Gastroesophageal sphincter (tissue), 3 donors: ENCODE measurements at regions not wholly inside any gene's neighbourhood (a gene's known extent, or its start where the extent isn't known, plus 50 kb on each side); places are given as distances from the start of the nearest gene placed in this dataset.

Source experiments
- EP300 ChIP-seq: sonication (generic); formaldehyde crosslinking; IDR thresholded peaks from one replicate; pipeline ENCODE4 v1.6.1; 2017; ENCODE audit warnings: antibody characterized with exemption, mild to moderate bottlenecking
- POLR2A ChIP-seq, 2 donors: fragments of 450-650 bp; IDR thresholded peaks; one replicate each; pipeline ENCODE4 v1.6.1; 2017; ENCODE audit warnings: antibody characterized with exemption in 2 of 2, mild to moderate bottlenecking in 2 of 2, moderate library complexity in 1 of 2
- POLR2AphosphoS5 ChIP-seq: sonication (generic); formaldehyde crosslinking; IDR thresholded peaks from one replicate; pipeline ENCODE4 v1.6.1; 2017; ENCODE audit warnings: antibody characterized with exemption
- TF ChIP-seq, protein P1 (sequence below), 4 experiments: fragments of 200-600 bp in 2 of 4; fragments of 450-650 bp in 2 of 4; sonication (generic) in 1 of 4; IDR thresholded peaks; one replicate each; pipeline ENCODE4 v1.5.1; 2017 to 2019; ENCODE audit warnings: antibody characterized with exemption in 4 of 4, mild to moderate bottlenecking in 2 of 4, moderate library complexity in 2 of 4

GRCh38 chr4:10212901-10213300 is 96.3 kb upstream of the WDR1 start:
- TF ChIP-seq EP300 (no peak), POLR2A (IDR thresholded peaks at IDR 0.05) (no peak), POLR2AphosphoS5 (no peak)
- TF ChIP-seq, protein P1, sequence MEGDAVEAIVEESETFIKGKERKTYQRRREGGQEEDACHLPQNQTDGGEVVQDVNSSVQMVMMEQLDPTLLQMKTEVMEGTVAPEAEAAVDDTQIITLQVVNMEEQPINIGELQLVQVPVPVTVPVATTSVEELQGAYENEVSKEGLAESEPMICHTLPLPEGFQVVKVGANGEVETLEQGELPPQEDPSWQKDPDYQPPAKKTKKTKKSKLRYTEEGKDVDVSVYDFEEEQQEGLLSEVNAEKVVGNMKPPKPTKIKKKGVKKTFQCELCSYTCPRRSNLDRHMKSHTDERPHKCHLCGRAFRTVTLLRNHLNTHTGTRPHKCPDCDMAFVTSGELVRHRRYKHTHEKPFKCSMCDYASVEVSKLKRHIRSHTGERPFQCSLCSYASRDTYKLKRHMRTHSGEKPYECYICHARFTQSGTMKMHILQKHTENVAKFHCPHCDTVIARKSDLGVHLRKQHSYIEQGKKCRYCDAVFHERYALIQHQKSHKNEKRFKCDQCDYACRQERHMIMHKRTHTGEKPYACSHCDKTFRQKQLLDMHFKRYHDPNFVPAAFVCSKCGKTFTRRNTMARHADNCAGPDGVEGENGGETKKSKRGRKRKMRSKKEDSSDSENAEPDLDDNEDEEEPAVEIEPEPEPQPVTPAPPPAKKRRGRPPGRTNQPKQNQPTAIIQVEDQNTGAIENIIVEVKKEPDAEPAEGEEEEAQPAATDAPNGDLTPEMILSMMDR (IDR thresholded peaks at IDR 0.05) = no peak
